ENCODE measurements at regions not wholly inside any gene's neighbourhood (a gene's known extent, or its start where the extent isn't known, plus 50 kb on each side); places are given as distances from the start of the nearest gene placed in this dataset.

DNA sequence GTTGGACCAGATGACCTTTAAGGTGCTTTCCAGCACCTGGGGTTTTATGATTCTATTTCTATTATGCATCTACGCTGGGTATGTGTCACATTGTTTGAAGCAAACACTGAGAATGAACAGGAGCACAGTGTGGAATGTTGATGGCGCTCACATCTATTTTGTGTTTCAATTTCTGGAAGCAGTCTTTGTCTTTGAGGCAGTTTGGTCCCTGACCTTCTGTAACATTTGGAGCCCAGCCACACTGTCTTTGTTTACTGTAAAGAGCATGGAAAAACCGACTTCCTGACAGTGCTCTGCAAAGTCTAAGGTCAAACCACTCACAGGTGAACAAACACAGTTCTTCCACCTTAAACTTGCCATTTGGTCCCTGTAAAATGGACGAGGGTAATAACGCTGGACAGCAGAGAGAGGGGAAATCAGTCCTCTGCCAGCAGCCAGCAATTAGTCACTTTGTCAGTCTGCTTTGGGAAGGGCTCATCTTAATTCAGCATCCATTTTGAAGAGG, 155.5 kb downstream of the PRL start:
- TF ChIP-seq, protein P1, sequence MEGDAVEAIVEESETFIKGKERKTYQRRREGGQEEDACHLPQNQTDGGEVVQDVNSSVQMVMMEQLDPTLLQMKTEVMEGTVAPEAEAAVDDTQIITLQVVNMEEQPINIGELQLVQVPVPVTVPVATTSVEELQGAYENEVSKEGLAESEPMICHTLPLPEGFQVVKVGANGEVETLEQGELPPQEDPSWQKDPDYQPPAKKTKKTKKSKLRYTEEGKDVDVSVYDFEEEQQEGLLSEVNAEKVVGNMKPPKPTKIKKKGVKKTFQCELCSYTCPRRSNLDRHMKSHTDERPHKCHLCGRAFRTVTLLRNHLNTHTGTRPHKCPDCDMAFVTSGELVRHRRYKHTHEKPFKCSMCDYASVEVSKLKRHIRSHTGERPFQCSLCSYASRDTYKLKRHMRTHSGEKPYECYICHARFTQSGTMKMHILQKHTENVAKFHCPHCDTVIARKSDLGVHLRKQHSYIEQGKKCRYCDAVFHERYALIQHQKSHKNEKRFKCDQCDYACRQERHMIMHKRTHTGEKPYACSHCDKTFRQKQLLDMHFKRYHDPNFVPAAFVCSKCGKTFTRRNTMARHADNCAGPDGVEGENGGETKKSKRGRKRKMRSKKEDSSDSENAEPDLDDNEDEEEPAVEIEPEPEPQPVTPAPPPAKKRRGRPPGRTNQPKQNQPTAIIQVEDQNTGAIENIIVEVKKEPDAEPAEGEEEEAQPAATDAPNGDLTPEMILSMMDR (IDR thresholded peaks at IDR 0.05; ENCODE audit: insufficient read depth, low read length, poor library complexity, severe bottlenecking), result no peak
- no peak for DNase-seq (ENCODE audit: extremely low read depth, insufficient read length)
- no peaks in the 10 kb centered on the region for H3K36me3 ChIP-seq (ENCODE audit: control insufficient read depth, insufficient read depth, low read length)
- H3K4me3 ChIP-seq (replicated peaks; ENCODE audit: low read depth, low read length), result no peak overlapping the region
- H3K27me3 ChIP-seq (replicated peaks; ENCODE audit: control insufficient read depth, insufficient read depth, low read length), result no peaks in the 10 kb centered on the region

DNA sequence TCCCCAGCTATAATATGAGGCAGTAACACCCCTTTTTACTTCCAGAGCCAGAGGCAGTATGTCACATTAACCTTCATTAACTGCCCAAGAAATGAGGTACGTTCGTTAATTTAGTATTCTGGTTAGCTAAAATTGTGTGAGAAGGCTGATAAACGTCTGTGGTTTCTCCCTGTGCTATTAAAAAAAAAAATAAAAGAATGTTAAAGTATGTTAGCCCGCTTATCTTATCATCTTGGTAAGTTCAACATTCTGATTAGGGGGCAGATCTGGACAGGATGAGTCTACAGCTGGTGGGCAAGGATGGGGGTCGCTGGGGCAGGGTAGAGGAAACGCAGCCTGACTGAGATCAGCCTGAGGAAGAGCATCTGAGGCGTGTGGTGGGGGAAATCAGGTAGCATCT, 154.0 kb downstream of the PRL start:
- Histone ChIP-seq H3K36me3 (ENCODE audit: control insufficient read depth, insufficient read depth, low read length) (no peaks in the 10 kb centered on the region), H3K4me3 (replicated peaks; ENCODE audit: low read depth, low read length) (no peak overlapping the region), H3K27me3 (replicated peaks; ENCODE audit: control insufficient read depth, insufficient read depth, low read length) (no peaks in the 10 kb centered on the region)
- DNase-seq (ENCODE audit: extremely low read depth, insufficient read length), result no peak
- TF ChIP-seq, protein P1 (IDR thresholded peaks at IDR 0.05; ENCODE audit: insufficient read depth, low read length, poor library complexity, severe bottlenecking), result no peak

DNA sequence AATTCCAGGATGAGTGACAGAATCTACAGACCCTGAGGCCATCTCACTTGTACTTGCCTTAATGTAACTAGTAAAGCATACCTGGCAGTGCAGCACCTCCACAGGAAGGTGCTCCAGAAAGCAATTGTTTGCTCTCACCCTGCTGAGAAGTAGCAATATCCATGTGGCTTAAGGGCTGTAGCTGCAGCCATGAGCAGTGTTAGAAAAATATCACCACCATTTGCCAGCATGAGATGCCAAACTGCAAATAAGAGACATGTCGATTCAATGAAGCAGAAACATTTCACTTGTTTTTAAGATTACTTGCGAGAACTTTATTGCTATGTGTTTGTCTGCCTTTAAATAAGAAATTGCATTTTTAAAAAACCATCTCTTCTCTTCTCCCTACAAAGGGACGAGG, 151.5 kb downstream of the PRL start:
- TF ChIP-seq, protein P1 (IDR thresholded peaks at IDR 0.05; ENCODE audit: insufficient read depth, low read length, poor library complexity, severe bottlenecking), result no peak
- H3K36me3 ChIP-seq (ENCODE audit: control insufficient read depth, insufficient read depth, low read length), result no peaks in the 10 kb centered on the region
- no peak overlapping the region for H3K4me3 ChIP-seq (replicated peaks; ENCODE audit: low read depth, low read length)
- H3K27me3 ChIP-seq (replicated peaks; ENCODE audit: control insufficient read depth, insufficient read depth, low read length), result no peaks in the 10 kb centered on the region
- DNase-seq (ENCODE audit: extremely low read depth, insufficient read length), result no peak

DNA sequence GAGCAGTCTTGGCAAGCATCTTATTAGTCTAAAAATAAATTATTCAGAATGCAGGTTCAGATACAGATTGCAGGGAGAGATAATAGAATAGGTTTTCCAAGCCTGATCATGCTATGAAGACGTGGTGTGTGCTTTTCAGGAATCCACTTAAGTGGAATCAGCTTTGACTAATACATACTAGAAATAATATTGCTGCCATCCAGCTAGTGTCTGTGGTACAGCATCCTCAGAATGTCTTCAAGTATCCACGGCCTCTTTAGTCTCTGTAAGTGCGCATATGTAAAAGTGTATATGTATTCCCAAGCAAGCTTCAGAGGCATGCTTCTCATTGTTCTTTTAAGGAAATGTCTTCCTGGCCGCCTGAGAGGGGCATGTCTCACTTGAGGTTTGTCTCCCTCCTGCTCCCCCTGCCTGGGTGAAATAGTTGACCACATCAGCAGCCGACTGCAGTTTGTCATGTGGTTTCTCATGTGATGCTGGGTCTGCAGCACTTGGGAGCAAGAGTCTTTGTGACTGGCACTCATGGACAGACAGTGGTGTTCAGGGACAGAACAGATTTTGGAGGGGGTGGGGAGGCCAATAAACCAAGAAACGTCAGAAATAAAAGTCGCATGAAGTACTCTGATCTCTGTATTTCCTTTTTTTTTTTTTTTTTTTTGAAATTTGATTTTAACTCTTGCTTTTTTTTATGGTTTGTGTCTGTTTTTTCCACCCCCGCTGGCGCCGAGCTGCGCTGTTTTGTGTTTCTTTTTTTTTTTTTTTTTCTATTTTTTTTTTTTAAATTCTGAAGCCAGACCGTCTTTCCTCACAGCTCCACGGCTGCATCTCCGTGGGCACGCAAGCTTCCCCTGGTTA, 150.8 kb downstream of the PRL start:
- TF ChIP-seq, protein P1 (IDR thresholded peaks at IDR 0.05; ENCODE audit: insufficient read depth, low read length, poor library complexity, severe bottlenecking), result no peak
- Histone ChIP-seq H3K4me3 (replicated peaks; ENCODE audit: low read depth, low read length) (no peak overlapping the region), H3K27me3 (replicated peaks; ENCODE audit: control insufficient read depth, insufficient read depth, low read length) (no peaks in the 10 kb centered on the region), H3K36me3 (ENCODE audit: control insufficient read depth, insufficient read depth, low read length) (no peaks in the 10 kb centered on the region)
- no peak for DNase-seq (ENCODE audit: extremely low read depth, insufficient read length)

DNA sequence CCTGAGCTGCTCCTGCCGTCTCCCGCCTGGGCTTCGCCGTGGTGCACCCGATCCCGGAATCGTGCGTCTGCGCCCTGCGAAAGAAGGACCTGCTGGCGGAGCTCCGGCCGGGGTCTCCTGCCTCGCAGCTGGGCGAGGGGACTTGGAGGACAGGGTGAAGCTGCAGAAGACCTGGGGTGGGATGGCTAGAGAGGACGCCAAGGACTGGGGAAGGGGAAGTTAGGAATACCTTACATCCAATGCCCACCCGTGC, 150.2 kb downstream of the PRL start:
- Histone ChIP-seq H3K36me3 (ENCODE audit: control insufficient read depth, insufficient read depth, low read length) (no peaks in the 10 kb centered on the region), H3K4me3 (replicated peaks; ENCODE audit: low read depth, low read length) (no peak overlapping the region), H3K27me3 (replicated peaks; ENCODE audit: control insufficient read depth, insufficient read depth, low read length) (no peaks in the 10 kb centered on the region)
- TF ChIP-seq, protein P1 (IDR thresholded peaks at IDR 0.05; ENCODE audit: insufficient read depth, low read length, poor library complexity, severe bottlenecking), result no peak
- DNase-seq (ENCODE audit: extremely low read depth, insufficient read length), result no peak

Measured in GM06990 (cell line).